Activated CD4-positive, alpha-beta T cell treated with anti-CD3 and anti-CD28 coated beads for 1 hour (primary cell): ENCODE measurements at regions not wholly inside any gene's neighbourhood (a gene's known extent, or its start where the extent isn't known, plus 50 kb on each side); places are given as distances from the start of the nearest gene placed in this dataset.

ENCODE experiments used
- DNase-seq: peaks from one replicate; pipeline ENCODE4 v3.0.0-alpha.2; 2020

DNA sequence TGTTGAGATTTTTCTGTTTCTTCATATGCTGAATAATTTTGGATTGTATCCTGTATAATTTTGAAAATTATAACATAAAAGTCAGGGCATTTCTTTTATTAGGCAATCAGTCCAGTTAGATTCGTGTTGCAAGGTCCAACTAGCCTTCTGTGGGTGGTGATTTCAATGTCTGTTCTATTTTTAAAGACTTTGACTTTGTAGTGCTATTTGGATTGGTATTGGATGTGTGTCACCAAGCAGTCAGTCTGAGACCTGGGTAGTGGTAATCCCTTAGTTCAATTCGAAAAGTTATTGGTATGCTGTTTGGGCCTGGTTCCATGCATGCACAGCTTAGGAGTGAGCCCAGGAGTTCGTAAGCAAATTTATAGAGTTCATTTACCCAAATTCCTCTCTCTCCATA, 82.2 kb downstream of the EPDR1 start:
- DNase-seq: no peak

DNA sequence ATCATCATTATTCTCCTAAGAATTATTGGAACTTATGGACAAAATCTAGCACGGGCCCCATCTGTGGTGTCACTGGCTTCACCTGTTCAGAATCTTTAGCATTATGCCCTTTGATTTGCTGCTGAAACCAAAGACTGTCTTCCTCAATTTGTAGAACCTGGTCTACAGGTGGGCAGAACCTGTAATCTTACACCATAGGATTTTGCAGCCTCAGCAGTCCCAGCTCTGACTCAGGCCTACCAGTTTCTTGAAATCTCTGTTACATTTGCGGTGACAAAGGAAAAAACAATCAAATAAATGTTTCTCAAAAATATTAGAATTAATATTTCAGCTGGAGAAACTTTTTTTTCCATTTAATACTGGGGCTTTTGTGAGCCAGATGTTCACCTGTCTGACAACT, 86.1 kb downstream of the EPDR1 start:
- DNase-seq: no peak

DNA sequence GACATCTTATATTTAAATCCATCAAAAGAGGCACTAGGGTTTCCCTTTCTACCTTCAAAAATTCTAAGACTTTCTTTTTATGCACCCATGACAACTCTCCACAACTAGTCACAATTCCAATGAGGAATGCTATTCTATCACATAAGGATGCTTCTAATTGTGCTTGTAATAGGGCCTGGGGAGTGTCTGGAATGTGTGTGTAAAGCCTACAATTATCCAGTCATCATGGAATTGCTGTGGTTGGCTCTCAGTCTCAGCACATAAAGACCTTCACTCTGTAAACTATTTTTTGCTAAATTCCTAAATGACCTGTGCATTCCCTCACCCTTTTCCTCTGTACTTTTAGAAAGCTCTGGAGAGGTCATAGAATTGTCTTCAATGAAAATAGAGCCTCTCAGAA, 86.7 kb downstream of the EPDR1 start:
- no peak for DNase-seq

DNA sequence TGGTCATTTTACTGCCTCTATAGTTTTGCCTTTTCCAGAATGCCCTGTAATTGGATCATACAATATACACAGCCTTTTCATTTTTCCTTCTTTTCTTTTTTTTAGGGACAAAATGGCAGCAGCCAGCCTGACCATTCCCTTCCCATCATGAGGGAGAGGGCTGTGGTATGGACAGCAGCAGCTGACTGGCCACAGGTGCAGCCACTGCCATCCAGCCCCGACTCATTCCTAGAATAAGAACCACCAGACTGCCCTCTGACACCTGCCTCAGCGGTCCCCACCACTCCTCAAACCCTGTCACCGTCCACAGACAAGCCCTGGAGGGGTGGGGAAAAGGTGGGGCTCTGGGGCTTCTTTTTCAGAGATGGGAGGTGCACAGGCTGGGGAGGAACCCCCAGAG, 92.8 kb downstream of the EPDR1 start:
- no peak for DNase-seq

DNA sequence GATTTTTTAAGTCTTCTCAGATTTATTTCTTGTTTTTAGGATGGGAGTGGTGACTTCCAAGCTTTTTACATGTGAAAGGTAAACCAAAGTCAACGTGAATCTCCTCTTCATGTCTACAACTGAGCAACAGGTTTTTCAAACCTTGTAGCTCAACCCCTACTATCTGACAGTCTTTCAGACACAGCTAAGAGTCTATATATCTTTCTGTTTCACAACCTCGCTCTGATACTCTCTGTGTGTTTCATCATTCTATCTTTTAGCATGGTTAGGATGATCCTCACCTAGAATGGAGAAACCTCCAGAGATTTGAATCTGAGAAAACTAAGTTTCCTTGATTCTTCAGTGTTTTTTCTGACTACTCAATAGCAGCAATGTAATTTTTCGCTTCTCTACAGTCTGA, 96.1 kb downstream of the EPDR1 start:
- DNase-seq: no peak

DNA sequence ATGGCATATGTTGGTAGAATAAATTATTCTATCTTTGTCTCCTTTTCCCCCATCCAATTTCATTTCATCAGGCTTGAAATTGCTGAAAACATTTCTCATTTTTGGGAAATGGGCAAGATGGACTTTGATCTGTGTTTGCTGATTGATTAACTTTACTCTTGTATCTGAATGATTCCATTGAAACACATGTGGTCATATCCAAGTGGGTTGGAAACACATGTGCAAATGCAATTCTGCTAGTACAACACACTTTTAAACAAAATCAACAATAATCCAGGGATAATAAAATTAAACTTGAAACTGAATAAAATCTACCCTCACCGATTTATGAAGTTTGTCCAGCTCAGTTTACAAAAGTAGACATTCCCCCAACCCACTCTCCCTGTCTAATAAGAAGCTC, 96.9 kb downstream of the EPDR1 start:
- no peak for DNase-seq

DNA sequence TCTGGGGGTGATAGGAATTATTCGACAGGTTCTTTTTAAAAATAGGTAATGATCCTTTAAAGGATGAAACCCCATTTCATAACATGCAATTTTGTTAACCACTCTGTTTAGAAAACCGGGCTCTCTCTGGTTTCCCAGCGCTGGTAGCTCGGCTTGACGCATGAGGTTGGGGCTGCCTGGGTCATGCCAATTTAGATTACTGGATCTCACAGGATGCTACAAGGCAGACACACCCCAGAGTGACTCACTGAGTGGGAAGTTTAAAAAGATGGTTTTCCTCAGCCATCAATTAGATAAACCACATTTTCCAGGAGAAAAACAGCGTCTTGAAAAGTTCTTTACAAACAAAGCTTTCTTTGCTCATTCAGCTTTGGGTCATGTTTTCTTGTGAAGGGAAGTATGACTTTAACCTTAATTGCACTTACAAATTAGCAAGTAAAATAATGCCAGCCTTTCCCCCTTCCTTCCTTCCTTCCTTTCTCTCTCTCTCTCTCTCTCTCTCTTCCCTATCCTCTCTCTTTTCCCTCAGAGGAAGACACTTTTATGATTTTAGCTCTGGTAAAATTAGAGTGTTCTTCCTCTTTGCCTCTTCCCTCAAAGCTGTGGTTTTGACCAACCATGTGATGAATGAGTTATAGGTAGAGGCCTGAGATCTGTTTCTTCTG, 99.8 kb downstream of the EPDR1 start:
- DNase-seq: no peak

DNA sequence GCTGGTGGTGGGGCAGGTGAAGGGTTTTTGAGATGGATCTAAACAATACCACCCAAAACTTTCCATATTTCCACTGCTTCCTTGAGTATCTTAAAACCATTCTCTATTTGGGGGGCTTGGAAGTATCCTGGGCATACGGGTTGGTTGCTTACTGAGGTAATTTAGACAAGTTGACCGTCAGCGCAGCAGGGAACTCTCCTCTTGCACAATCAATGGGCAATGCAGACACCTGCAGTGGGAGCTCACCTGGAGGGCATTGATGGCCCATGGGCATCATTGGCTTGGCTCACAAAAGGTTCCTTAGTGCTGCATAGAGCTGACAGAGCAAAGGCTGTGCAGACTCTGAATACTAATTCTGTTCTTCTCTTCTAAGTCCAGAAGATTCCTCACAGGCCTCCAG, 101.5 kb downstream of the EPDR1 start:
- DNase-seq: no peak

DNA sequence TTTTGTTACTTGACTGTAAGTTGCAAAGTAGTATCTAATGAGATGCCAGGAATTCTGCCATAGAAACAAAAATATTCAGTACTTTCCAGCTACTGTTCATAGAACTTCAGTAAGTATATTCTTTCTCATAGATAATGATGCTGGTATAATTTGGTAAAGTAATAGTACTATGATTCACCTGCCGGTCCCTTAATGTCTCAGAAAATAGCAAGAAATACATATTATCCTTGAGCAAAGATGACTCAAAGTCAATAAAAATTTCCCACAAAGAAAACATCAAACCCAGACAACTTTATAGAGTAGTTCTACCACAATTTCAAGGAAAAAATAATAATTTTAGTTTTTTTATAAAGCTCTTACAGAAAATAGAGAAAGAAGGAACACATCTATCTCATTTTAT, 105.4 kb downstream of the EPDR1 start:
- no peak for DNase-seq

DNA sequence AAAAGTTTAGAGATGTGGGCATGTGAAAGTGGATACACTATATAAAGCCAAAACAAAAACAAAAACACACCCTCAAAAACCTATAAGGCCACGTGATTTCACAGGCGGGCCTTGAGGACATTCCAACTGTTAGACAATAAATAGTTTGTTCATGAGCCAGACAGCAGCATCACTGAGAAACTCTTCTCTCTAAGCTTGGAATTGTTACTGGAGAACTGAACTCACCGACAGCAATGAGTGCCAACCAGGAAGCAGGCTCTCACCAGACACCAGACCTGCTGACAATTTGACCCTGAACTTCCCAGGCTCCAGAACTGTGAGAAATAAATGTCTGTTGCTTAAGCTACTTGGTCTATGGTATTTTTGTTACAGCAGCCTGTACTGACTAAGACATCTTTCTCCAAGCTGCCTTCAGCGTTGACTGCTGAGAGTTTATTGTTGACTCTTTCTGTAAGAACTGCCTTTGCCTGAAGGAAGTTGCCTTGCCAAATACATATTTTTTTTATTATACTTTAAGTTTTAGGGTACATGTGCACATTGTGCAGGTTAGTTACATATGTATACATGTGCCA, 107.5 kb downstream of the EPDR1 start:
- DNase-seq: no peak

DNA sequence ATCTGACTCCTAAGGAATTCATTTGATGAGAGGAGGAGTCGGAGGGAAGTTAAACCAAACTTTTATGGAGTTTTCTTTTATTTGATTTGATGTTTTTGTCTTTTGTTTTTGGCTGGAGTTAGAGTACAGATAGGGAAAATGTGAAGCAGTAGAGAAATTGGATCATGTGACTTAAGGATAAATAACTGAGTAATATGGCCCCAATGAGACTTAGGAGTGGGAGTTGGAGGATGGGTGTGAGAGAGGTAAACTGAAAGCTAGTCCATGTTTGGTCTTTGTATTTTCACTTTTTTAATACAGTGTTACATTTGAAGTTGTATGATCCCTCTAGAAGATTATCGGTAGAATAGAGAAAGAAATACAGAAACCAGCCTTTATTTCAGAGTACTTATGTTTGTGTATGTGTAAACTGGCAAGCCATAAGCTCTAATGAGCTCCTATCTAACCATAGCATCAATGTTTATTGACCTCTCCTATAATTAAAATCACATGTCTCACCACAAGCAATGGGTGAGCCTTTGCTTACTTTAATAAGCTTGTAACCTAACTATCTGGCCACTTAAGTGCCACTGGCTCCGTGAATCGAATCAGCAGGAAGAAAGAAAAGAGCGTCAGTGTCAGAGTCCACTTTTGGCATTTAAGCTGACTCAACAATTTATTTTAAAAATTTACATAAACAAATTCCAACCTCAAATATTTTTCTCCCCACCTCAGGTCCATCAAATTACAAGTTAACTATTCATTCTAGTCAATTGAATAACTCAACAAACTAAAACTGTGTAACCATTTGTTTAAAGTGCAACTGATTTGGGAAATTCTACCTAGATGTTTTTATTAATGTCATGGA, 113.8 kb downstream of the EPDR1 start:
- no peak for DNase-seq

DNA sequence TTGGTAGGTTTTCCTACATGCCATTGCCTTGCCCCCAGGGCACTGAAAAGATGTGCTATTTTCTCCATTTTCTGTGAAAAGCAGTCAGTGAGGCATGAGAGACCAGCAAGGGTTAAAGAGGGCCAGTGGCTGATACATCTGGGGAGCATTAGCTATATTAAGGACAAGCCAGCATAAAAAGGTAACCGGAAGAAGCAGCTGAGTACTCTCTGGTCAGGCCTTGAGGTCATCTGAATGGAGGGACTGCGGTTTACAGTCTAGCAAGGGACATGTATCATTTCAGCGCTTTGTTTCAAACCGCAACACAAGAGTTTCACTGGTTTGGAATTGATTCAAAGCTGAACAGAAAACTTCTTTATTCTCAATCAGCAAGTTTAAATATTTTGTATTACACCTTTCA, 120.4 kb downstream of the EPDR1 start:
- no peak for DNase-seq

DNA sequence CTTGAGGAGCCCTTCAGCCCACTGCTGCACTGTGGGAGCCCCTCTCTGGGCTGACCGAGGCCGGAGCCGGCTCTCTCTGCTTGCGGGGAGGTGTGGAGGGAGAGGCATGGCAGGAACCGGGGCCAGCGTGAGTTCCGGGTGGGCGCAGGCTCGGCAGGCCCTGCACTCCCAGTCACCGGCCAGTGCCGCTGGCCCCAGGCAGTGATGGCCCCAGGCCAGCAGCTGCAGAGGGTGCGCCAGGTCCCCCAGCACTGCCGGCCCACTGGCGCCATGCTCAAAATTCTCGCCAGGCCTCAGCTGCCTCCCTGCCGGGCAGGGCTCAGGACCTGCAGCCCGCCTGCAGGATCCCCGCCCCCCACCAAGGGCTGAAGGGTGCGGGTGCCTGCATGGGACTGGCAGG, 128.4 kb upstream of the STARD3NL start:
- DNase-seq: no peak

DNA sequence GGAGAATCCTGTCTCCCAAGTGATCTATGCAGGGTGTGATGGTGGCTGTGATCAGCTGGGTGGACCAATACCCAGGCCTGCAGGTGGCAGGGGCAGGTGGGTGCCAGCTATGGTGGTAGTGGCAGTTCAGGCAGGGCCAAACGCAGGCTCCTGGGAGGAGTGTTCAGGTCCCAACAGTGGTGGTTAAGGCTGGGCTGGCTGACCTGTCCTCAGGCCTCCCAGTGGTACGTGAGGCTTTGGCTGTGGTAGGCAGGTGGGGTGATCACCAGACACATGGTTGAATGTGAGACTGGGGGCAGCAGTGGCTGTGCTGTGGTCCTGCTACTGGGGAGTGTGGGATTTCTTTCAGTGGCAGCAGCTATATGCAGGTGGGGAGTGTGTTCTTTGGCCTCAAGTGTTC, 126.7 kb upstream of the STARD3NL start:
- DNase-seq: no peak

DNA sequence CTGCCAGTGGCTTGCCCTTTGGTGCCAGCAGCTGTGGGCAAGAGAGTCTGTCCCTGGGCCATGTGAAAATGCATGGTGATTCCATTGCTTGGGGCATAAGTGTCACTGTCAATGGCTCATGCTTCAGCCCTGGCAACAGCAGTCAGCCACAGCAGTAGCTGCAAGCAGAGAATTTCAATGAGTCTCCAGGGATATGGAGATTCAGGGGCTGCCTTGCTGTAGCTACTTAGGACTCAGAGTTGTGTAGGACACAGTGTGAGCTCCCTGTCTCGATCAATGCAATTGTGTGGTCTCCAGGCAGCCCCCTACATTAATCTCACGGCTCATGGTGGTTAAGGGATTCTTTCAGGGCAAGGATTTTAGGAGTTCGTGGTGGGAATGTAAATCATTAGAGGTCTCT, 126.3 kb upstream of the STARD3NL start:
- no peak for DNase-seq

DNA sequence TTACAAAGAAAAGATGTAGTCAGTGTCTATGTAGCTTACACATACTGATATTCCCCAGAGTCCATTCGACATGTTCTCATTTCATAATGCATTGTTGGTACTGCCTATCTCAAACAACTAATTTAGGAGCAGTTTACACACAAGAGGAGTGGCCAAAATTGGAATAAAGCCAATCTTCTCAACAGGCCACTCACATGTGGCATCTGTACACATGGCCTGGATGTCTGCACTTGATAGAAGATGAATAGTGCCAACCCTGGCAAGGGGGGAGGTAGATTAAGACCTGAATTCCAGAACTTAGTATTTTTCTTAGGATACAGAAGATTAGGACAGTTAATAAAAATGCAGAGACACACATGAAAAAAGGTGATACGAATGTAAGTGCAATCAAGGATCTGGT, 125.3 kb upstream of the STARD3NL start:
- no peak for DNase-seq

DNA sequence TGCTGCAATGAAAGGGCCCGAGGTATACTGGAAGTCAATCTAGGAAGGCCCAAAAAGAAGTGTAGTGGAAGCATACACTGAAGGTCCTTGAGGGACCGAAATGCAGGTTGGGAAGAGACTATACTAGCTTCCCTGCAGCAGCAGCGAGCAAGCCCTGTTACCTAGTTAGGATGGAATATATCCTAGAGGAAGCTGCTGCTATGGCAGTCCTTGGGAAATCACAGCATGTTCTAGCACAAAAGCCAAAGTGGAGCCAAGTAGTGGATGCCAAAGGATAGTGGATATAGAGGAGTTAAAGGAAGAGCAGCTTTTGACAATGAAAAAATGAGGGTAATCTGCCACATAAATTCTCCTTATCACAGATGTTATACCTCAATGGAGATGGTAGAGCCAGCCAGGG, 123.8 kb upstream of the STARD3NL start:
- no peak for DNase-seq

DNA sequence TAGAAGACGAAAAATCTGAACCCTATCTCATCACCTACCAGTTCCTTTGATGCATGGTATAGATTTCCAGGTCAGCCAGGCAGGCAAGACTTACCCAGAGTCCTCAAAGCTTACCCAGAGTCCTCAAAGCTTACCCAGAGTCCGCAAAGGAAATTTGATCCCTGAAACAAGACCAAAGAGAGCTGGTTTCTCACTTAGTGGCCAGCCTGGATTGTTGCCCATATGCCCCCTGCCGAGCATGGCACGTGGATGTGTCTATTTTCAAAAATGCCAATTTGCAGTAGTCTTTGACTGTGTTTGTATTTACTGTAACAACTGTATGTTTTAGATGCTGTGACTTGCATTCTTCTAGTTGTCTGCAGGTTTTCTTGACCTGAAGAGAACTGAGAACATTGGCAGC, 120.2 kb upstream of the STARD3NL start:
- no peak for DNase-seq

DNA sequence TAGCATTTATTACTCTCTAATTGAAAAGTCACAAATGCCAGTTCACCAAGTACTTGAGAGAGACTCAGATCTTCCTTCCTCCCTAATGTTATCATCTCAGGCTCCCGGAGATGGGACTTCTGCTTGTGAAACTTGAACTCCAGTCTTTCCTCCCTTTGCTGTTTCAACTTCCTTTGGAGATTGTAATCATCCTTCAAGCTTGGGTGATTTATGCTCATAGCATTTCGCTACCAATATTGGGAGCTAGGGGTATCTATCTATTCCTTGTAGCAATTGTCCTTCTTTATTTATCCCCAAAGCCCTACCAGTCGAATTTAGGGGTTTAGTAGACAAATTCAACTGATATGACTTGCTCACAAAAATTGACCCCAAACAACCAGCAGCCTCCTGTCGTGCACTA, 117.9 kb upstream of the STARD3NL start:
- no peak for DNase-seq

DNA sequence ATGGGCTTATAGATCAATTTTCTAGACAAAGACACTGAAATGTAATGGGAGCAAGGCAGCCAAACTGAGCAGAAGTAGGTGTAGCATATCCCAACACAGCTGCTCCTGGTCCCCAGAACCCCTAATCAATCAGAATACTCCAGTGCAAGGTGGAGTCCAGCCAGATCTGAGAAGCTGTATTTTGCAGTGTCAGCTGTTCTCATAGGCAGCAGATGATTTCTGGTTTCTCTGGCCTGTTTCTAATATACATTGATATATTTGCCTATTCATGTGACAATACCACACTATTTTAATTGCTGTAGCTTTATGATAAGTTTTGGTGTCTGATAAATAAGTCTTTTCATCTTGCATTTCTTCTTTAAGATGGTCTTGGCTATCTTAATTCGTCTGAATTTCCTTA, 117.4 kb upstream of the STARD3NL start:
- DNase-seq: no peak

DNA sequence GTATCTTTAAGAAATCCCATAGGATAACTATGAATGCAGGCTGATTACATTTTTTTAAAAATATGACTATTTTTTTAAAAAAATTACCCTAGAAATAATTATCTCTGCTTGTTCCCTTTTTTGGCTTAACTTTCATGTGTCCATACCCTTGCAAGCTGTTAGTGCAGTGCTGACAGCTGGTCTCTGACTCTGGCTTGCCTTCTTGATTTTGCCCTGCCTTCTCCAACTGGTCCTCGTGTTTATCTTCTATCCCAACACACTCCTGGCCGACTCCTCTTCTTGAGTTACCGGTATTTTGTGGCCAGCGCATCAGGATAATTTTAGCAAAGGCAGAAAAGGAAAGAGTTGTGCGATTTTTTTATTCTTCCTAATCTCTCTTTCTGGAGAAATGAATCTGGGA, 111.7 kb upstream of the STARD3NL start:
- DNase-seq: no peak

DNA sequence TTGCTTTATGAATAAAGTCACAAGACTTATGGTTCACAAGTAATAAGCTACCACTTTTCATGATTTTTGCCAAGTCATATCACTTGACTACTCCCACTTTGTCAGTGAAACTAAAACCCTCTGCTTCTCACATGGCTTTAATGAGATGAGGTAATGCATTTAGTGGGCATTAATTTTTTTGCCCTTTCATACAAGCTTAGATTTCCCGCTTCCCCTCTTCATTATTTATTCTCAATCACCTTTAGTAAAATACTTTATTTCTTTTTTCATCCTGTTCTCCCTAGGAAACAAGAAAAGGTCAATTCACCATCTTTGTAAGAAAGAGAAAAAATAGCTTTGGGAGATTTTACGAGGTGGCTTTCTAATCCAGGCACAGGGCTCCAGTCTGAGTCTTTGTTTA, 109.6 kb upstream of the STARD3NL start:
- no peak for DNase-seq

DNA sequence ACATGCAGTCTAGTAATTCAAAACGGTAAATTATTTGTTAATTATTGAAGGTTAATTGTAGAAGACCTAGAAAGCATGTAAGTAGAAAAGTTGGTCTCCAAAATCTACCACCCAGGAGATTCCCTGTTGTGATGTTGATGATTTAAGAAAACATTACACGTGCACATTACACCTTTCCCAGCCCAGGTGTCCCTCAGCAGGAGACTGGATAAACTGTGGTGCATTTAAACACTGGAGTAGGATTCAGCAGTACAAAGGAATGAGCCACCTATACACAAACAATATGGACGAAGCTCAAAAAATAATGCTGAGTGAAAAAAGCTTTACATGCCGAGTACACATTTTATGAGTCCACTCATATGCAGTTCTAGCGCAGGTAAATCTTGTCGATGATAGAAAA, 109.0 kb upstream of the STARD3NL start:
- no peak for DNase-seq

DNA sequence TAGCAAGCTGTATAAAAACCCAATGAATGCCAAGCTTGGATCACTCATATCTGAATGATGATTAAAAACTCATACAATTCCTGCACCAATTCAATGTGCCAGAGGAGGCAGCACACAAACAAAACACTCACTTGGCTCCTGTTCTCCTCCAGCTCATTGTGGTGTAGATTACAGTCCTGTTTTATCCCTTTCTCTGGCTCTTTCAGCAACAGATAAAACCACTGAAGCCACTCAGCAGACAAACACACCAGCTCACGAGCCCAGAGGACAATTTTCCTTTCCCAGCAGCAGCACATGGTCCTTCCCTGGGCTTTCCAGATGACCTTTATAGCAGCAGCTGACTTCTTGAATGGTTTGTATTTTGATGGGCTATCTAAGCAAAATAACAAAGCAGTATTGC, 107.3 kb upstream of the STARD3NL start:
- no peak for DNase-seq

DNA sequence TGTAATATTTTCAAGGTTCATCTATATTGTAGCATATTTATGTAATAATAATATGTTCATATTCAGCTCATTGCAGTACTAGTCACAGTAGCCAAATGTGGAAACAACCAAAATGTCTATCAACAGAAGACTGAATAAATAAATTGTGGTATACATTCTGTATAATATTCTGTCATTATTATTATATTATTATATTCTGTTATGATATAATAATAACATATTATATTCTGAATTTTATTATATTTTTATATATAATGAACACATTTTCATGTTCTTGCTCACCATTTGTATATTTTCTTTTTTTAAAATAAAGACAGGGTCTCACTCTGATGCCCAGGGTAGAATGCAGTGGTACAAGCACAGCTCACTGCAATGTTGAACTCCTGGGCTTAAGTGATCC, 91.2 kb upstream of the STARD3NL start:
- no peak for DNase-seq
